ENCODE measurements at regions not wholly inside any gene's neighbourhood (a gene's known extent, or its start where the extent isn't known, plus 50 kb on each side); places are given as distances from the start of the nearest gene placed in this dataset.

DNA sequence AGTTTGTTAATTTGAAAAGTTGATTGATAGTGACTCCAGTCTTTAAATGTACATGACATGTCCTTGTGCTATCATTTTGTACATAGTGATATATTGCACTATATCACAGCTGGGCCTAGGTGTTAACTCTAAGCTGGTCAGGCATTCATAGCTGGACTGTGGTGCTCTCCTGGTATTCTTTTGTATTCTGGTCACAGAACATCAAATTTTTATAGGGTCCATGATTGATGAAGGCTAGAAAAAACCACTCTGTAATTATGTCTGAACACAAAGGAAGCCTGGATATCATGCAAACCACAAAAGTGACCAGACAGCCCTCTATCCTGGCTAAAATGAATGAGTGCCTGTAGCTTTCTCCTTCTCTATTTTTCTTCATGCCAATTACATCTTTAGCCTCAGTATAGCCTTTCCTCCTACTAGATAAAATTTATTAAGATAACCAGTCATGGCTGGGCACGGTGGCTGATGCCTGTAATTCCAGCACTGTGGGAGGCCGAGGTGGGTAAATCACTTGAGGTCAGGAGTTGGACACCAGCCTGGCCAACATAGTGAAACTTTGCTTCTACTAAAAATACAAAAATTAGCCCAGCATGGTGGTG is 134.9 kb upstream of the B3GALT2 start:
- Histone ChIP-seq H3K4me2 (no peak overlapping the region), H3K9me3 (peaks cover 14% of the 10 kb centered on the region; the same call in 1 of the 3 replicates), H3K4me3 (no peak overlapping the region), H3K4me1 (0 out of 3 replicates have a peak, but pooled peaks cover 5% of the 10 kb centered on the region), H3K27ac (peak overlapping the region in 1 of 2 experiments; percentile 33; a peak in 2 of 6 replicates)
- DNase-seq (ENCODE audit: low read depth in 1 of 2, low spot score in 1 of 2) = no peak
- WGBS (ENCODE audit: missing lambda C conversion rate) = 87% methylated on average over 2 of the region's 2 CpGs
- ChIA-PET POLR2A (no interaction called here), CTCF (interaction anchor here (1.2 kb wide), 1 partner anchor 16 kb away, joined by 3 read pairs; no protein-coding TSS in a partner anchor)
- no peak for TF ChIP-seq CBX2 (IDR thresholded peaks at IDR 0.05; ENCODE audit: borderline replicate concordance, low read depth)
- no peak for TF ChIP-seq FOSL2 (IDR thresholded peaks at IDR 0.05)
- TF ChIP-seq FOSL2 (CRISPR knock-in tag; IDR thresholded peaks at IDR 0.05) = no peak
- TF ChIP-seq TFCP2L1 (CRISPR knock-in tag; IDR thresholded peaks at IDR 0.05) = no peak
- no peak for TF ChIP-seq EHMT2 (IDR thresholded peaks at IDR 0.05; ENCODE audit: low read depth)
- TF ChIP-seq HOXB5 (CRISPR knock-in tag; IDR thresholded peaks at IDR 0.05) = no peak
- no peak for TF ChIP-seq NPAS2 (CRISPR knock-in tag; IDR thresholded peaks at IDR 0.05; ENCODE audit: borderline replicate concordance)
- no peak for TF ChIP-seq MYC (IDR thresholded peaks at IDR 0.05; ENCODE audit: borderline replicate concordance, low read length)
- TF ChIP-seq ZFP36 (IDR thresholded peaks at IDR 0.05; ENCODE audit: borderline replicate concordance, partially characterized antibody) = no peak
- TF ChIP-seq RFX5 (IDR thresholded peaks at IDR 0.05) = no peak
- TF ChIP-seq CHD2 (IDR thresholded peaks at IDR 0.05; ENCODE audit: low read length, partially characterized antibody) = no peak
- TF ChIP-seq, protein P1, sequence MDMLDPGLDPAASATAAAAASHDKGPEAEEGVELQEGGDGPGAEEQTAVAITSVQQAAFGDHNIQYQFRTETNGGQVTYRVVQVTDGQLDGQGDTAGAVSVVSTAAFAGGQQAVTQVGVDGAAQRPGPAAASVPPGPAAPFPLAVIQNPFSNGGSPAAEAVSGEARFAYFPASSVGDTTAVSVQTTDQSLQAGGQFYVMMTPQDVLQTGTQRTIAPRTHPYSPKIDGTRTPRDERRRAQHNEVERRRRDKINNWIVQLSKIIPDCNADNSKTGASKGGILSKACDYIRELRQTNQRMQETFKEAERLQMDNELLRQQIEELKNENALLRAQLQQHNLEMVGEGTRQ (IDR thresholded peaks at IDR 0.05) = no peak
- no peak for TF ChIP-seq ZNF302 (CRISPR knock-in tag; IDR thresholded peaks at IDR 0.05)
- TF ChIP-seq ZC3H11A (IDR thresholded peaks at IDR 0.05) = no peak
- no peak for TF ChIP-seq JUN (IDR thresholded peaks at IDR 0.05)
- no peak for TF ChIP-seq FOSB (CRISPR knock-in tag; IDR thresholded peaks at IDR 0.05)
- no peak for TF ChIP-seq KDM5A (IDR thresholded peaks at IDR 0.05)
- no peak for FAIRE-seq
- no peak for ATAC-seq

DNA sequence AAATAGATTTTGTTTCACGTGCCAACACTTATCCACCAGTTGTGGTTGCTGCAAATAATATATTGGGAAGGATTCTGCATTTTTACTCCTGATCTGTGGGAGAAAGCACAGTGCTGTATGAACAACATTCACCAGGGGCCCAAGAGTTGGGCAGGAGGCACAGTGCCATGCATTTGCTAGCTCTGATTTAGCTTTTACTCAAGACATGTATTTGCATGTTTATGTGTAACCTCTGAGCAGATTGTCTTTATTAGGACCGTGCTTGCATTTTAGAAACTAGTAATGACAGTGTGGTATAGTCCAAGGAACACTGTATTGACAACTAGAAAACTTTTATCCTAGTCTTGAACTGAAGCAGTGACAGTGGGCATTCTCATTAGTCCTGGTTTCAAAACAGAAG is 133.9 kb upstream of the B3GALT2 start:
- 0 out of 3 replicates have a peak, but pooled peaks cover 5% of the 10 kb centered on the region for H3K4me1 ChIP-seq
- no peak for ATAC-seq

More for the DNA sequence above, 133.9 kb upstream of the B3GALT2 start:
- Histone ChIP-seq H3K4me3 (no peak overlapping the region), H3K4me2 (no peak overlapping the region), H3K27ac (no peak overlapping the region), H3K9me3 (peaks cover 14% of the 10 kb centered on the region; the same call in 1 of the 3 replicates)
- CTCF ChIA-PET = interaction anchor here (0.5 kb wide), 1 partner anchor 817 kb away, joined by 3 read pairs; no protein-coding TSS in a partner anchor
- TF ChIP-seq, protein P2, sequence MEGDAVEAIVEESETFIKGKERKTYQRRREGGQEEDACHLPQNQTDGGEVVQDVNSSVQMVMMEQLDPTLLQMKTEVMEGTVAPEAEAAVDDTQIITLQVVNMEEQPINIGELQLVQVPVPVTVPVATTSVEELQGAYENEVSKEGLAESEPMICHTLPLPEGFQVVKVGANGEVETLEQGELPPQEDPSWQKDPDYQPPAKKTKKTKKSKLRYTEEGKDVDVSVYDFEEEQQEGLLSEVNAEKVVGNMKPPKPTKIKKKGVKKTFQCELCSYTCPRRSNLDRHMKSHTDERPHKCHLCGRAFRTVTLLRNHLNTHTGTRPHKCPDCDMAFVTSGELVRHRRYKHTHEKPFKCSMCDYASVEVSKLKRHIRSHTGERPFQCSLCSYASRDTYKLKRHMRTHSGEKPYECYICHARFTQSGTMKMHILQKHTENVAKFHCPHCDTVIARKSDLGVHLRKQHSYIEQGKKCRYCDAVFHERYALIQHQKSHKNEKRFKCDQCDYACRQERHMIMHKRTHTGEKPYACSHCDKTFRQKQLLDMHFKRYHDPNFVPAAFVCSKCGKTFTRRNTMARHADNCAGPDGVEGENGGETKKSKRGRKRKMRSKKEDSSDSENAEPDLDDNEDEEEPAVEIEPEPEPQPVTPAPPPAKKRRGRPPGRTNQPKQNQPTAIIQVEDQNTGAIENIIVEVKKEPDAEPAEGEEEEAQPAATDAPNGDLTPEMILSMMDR (IDR thresholded peaks at IDR 0.05) = no peak
- TF ChIP-seq ZSCAN20 (CRISPR knock-in tag; IDR thresholded peaks at IDR 0.05) (no peak), RARB (CRISPR knock-in tag; IDR thresholded peaks at IDR 0.05) (no peak), JUNB (IDR thresholded peaks at IDR 0.05) (no peak), CHD4 (IDR thresholded peaks at IDR 0.05; ENCODE audit: borderline replicate concordance) (no peak), HOXA7 (CRISPR knock-in tag; IDR thresholded peaks at IDR 0.05) (no peak), CBX2 (IDR thresholded peaks at IDR 0.05; ENCODE audit: borderline replicate concordance, low read depth) (no peak), RAD21 (conservative IDR thresholded peaks at IDR 0.05 in 1 of 2, IDR thresholded peaks at IDR 0.05 in 1 of 2) (no peak), ESRRA (IDR thresholded peaks at IDR 0.05; ENCODE audit: borderline replicate concordance, low read length) (no peak), TP53 (CRISPR knock-in tag; IDR thresholded peaks at IDR 0.05) (no peak), MYC (IDR thresholded peaks at IDR 0.05; ENCODE audit: borderline replicate concordance, low read length) (no peak), NPAS2 (CRISPR knock-in tag; IDR thresholded peaks at IDR 0.05; ENCODE audit: borderline replicate concordance) (no peak), FOSL2 (IDR thresholded peaks at IDR 0.05) (no peak), FOSL2 (CRISPR knock-in tag; IDR thresholded peaks at IDR 0.05) (no peak), CHD2 (IDR thresholded peaks at IDR 0.05; ENCODE audit: low read length, partially characterized antibody) (no peak), ZNF302 (CRISPR knock-in tag; IDR thresholded peaks at IDR 0.05) (no peak)
- TF ChIP-seq, protein P3, sequence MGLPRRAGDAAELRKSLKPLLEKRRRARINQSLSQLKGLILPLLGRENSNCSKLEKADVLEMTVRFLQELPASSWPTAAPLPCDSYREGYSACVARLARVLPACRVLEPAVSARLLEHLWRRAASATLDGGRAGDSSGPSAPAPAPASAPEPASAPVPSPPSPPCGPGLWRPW (IDR thresholded peaks at IDR 0.05) = no peak
- TF ChIP-seq, protein P4, sequence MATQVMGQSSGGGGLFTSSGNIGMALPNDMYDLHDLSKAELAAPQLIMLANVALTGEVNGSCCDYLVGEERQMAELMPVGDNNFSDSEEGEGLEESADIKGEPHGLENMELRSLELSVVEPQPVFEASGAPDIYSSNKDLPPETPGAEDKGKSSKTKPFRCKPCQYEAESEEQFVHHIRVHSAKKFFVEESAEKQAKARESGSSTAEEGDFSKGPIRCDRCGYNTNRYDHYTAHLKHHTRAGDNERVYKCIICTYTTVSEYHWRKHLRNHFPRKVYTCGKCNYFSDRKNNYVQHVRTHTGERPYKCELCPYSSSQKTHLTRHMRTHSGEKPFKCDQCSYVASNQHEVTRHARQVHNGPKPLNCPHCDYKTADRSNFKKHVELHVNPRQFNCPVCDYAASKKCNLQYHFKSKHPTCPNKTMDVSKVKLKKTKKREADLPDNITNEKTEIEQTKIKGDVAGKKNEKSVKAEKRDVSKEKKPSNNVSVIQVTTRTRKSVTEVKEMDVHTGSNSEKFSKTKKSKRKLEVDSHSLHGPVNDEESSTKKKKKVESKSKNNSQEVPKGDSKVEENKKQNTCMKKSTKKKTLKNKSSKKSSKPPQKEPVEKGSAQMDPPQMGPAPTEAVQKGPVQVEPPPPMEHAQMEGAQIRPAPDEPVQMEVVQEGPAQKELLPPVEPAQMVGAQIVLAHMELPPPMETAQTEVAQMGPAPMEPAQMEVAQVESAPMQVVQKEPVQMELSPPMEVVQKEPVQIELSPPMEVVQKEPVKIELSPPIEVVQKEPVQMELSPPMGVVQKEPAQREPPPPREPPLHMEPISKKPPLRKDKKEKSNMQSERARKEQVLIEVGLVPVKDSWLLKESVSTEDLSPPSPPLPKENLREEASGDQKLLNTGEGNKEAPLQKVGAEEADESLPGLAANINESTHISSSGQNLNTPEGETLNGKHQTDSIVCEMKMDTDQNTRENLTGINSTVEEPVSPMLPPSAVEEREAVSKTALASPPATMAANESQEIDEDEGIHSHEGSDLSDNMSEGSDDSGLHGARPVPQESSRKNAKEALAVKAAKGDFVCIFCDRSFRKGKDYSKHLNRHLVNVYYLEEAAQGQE (IDR thresholded peaks at IDR 0.05) = no peak
- POLR2A ChIA-PET = no interaction called here
- DNase-seq (ENCODE audit: low read depth in 1 of 2, low spot score in 1 of 2) = no peak
- 34% methylated on average over 2 of the region's 2 CpGs for WGBS (ENCODE audit: missing lambda C conversion rate)
- no peak for FAIRE-seq

Measured in A549 (cell line).